HG02884 (cell line): ENCODE measurements at regions not wholly inside any gene's neighbourhood (a gene's known extent, or its start where the extent isn't known, plus 50 kb on each side); places are given as distances from the start of the nearest gene placed in this dataset.

Source experiments
- ATAC-seq: cut with Tn5 transposase; IDR thresholded peaks from one replicate; pipeline ENCODE4 v1.9.1; 2021; ENCODE audit warnings: mild to moderate bottlenecking, moderate library complexity; ENCODE audit not compliant: unreplicated experiment

- no peak for ATAC-seq
Observed at GRCh38 chr11:43545610-43546009, 134.9 kb upstream of the HSD17B12 start.

DNA sequence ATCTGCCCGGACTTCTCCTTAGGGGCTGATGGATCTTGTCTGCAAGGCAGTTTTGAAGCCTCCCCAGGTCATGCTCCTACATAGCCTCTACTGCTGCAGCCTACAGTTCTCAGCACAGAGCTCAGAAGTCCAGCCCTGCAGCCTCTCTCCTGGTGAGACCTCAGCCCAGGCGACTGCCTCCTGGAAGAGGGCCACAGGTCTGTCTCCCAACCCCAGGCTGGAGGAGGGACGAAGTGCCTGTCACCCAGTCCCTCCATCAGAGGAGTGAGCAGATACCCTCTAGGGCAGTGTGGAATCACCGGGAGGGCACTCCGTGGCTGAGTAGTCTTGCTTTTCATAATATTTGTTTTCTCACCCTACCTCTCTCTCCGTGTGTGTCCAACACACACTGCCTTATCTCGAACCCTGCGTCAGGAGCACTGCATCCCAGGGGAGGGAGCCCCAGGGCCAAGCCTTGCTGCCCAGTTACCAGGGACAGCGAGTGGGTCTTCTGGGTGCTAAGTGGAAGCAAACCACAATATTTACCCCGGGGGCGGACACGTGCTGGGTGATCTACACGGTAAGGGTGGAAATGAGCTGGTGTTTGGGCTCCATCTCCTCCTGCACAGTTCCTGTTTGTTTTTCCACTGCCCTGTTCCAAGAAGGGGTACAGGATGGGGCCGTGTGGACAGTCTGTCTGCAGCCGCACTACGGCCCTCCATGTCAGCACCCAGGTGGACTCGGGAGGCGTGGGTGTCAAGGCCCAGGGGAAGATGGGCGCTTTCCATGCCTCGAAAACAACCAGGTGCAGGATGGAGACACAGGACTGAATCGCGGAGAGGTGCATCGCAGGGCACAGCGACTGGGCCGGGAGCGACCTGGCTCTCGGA, 133.7 kb upstream of the HSD17B12 start:
- no peak for ATAC-seq

GRCh38 chr11:43547430-43547831, 133.1 kb upstream of the HSD17B12 start:
- no peak for ATAC-seq

DNA sequence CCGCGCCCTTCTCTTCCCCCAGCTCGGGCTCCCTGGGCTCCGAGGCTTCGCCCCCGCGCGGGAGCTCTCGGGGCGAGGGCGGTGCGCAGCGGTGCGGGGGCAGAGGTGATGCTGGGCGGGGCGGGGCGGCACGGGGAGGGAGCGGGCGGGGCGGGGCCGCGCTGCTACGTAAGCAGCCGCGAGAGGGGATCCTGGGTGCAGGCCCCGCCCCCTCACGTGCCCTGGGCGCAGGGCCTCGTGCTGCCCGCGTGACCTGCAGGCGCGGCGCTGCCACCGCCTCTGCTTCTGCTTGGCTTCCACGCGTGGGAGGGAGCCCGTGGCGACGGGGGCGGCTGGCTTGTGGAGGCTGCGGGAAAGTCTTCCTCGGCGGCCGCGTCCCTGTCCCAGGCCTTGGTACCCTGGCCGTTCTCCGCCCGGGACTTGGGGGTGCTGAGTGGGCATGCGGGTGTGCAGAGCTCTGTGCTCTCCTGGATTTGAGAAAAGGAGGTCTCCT, 132.6 kb upstream of the HSD17B12 start:
- no peak for ATAC-seq

- no peak for ATAC-seq
Observed at GRCh38 chr11:43548916-43549315, 131.6 kb upstream of the HSD17B12 start.

GRCh38 chr11:43549624-43550023, 130.9 kb upstream of the HSD17B12 start:
- no peak for ATAC-seq

GRCh38 chr11:43550714-43551113, 129.8 kb upstream of the HSD17B12 start:
- ATAC-seq: no peak

- ATAC-seq: no peak
Observed at GRCh38 chr11:43554148-43554473, 126.4 kb upstream of the HSD17B12 start.

DNA sequence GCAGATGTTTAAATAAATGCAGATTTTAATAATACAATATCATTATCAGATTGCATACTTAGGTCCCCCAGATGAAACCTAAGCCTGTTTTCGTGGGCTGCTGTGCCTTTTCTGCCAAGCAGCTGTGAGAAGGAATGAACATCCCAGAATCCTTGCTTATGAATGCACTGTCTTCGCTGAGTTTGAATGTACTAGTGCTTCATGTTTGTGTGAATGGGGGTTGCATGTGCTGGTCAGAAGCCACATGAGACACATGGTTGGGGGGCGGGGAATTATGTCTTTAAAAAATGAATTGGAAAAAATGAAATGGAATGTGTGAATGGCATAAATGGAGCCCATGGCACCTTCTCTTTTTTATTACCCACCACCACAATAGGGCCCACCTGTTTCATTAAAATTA, 125.4 kb upstream of the HSD17B12 start:
- no peak for ATAC-seq

GRCh38 chr11:43555816-43556611, 124.5 kb upstream of the HSD17B12 start:
- ATAC-seq: no peak

DNA sequence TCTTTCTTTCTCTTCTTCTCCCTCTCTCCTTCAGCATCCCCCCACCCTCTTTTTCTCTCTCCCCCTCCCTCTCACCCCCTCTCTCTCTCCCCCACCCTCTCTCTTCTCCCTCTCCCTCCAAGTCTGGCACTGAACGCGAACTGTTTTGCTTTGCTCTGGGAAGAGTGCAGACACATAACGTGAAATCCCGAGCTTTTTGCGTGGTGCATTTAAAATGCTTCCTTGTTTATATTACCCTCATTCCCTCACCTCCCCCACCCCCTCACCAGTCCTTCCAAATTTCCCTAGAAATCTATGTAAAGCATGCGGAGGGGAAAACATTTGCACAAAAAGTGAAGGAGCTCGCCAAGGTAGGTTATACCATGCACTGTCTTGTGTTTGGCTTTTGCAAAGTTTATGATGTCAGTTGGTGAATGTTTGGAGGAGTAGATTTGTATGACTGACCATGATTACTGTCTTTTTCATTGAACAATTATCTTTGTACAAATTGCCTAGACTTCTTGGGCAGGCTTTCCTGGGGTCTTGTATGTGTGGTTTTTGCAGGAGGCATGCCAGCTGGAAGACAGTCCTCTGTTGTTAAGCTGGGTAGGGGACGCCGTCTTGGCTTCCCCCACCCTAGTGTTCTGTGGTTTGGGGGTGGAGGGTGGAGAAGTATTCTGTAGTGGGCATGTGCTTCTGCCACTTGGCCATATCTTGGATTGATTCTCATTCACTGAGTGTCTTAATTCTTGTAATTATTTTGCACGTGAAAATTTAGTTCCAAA, 123.7 kb upstream of the HSD17B12 start:
- no peak for ATAC-seq

DNA sequence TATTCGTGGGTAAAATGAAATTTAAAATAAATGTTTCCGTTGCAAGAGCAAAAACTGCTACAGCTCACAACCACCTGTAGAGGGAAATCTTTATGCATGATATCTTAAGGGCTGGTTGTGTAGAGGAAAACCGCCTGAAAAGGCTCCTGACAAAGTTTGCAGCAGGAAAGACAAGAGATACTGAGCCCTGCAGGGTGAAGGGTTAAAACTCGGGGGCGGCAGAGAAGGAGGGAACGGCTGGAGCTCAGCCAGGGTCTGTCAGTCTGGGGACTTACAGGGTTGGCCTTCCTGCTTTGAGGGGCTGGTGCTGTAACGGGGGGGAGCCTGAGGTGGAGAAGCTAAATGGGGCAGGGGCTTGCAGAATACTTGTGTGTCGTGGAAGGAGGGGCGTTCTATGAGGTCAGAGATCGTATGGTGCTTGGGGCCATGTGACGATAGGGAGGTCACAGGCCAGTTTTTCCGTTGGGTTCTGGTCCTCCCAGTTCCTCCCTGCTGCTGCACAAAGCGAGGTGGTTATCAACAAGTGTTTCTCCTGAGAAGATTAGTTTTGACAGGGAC, 122.9 kb upstream of the HSD17B12 start:
- no peak for ATAC-seq

DNA sequence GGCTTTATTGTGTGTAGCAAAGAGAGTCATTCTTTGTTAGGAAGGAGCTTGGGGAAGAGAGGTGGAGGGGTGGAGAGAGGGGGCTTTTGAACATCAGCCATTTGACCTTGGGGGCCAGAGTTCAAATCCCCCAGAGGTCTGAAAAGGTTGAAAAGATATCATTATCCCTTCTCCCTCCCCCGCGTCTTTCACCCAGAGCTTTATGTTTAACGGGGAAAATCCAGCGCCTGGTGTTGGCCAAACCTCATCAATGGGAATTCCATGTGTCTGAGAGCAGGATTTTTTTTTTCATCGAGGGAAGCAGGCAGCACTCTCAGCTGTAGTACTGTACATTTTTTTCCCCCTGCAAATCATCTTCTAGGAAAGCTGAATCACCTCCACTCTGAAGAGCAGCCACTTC, 122.4 kb upstream of the HSD17B12 start:
- ATAC-seq: no peak

DNA sequence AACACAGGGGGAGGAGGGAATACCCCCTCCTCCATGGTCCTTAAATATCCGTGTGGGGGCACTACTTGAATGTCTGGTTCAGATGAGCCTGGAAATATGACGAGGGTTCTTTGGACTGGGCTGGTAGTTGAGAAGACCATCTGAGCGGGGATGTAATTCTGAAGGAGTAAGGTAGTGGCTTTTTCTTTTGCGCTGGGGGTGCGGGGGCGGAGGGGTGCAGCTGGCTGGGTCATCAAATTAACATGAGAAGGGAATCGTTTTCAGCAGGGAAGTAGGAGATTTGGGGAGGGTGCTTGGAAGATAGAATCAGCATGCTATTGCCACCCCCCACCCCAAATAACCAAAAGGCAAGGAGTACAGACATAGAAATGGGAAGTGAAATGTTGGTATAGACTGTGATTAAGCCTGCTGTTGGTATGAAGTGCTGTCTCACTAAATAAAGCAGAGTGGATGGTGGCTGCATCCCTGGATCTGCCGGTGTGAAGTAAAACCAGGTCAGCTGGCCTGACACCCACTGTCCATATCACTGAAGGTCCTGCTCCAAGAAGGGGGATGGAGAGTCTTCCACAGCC, 121.9 kb upstream of the HSD17B12 start:
- ATAC-seq: no peak

- ATAC-seq: no peak
Observed at GRCh38 chr11:43561832-43562231, 118.7 kb upstream of the HSD17B12 start.

DNA sequence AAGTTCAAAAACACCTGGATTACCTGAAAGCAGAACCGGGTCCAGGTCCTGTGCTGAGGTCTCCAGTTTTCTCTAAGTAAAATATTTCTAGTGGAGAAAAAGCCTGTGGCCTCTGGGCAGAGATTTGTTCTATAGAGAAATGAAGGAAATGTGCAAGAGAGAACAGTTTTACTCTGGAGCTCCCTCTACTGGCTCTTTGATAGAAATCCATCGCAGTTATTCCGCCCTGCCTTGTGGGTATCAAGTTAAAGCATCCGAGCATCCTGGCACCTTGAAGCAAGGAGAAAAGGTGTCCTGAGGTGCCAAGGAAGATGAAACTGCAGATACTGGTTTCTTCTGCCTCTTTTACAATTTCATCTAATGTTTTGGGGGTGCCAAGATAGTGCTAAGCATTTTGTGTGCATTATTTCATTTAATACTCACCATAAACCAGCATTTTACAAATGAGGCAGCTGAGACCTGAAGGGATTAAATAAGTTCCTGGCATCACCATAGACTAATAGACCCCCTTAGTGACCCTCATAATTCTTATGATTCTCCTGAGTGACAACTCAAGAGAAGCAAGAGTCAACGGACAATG, 113.1 kb upstream of the HSD17B12 start:
- ATAC-seq: peak; percentile 80

- no peak for ATAC-seq
Observed at GRCh38 chr11:43573233-43573632, 107.3 kb upstream of the HSD17B12 start.

DNA sequence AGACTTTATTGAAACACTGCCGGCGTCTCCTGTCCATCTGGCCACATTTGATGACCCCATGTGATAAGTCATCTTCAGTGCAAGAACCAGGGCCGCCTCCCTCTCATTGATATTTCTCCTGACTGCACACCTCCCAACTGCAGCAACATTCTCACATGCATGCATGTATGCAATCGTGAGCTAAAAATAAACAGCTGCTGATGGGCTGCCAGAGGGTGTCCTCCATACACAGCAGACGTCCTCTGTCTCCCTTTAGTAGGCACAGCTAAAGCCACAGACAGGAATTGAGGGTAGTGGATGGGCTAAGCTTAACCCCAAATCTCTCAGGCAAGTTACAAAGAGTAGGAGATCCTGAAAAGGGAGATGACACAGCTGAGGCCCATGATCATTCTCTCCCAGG, 106.7 kb upstream of the HSD17B12 start:
- no peak for ATAC-seq

DNA sequence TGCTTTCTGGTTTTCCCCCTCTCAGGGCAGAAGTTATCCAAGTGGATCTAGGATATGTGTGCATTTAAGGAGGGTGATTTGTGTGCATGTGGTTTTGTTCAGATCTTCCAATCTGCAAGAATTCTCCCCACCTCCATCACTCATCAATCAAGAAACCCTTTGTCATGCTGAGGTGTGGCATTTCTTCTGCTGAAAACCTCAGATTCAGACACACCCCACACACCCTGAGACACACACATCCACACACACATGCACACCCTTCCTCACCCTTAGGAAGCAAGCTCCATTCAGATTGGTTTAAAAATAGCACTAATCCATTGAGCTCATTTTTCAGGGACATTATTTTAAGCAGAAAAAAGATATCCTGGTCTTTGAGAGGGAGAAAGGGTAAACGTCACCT, 106.1 kb upstream of the HSD17B12 start:
- ATAC-seq: no peak
